GF-D8 (cell line): ENCODE measurements at regions not wholly inside any gene's neighbourhood (a gene's known extent, or its start where the extent isn't known, plus 50 kb on each side); places are given as distances from the start of the nearest gene placed in this dataset.

Experiments used
- DNase-seq: peaks from one replicate; lab custom pipeline; 2025; lab: John Stamatoyannopoulos, UW

GRCh38 chr2:67625178-67625577 lies 228.0 kb downstream of the ETAA1 start:
- no peak for DNase-seq

- DNase-seq, result no peak
Measured at GRCh38 chr2:67625690-67626475, 228.8 kb downstream of the ETAA1 start.

GRCh38 chr2:67626656-67627055 lies 229.5 kb downstream of the ETAA1 start:
- no peak for DNase-seq

GRCh38 chr2:67627456-67628207 lies 230.5 kb downstream of the ETAA1 start:
- no peak for DNase-seq

GRCh38 chr2:67628892-67629291 lies 231.8 kb downstream of the ETAA1 start:
- DNase-seq, result no peak

GRCh38 chr2:67631483-67631882 lies 234.3 kb downstream of the ETAA1 start:
- no peak for DNase-seq

- DNase-seq, result no peak
Measured at GRCh38 chr2:67633212-67633856, 236.2 kb downstream of the ETAA1 start.

GRCh38 chr2:67638146-67638545 lies 241.0 kb downstream of the ETAA1 start:
- DNase-seq, result no peak

- DNase-seq, result no peak
Measured at GRCh38 chr2:67641312-67642045, 244.3 kb downstream of the ETAA1 start.

GRCh38 chr2:67642046-67642382 lies 244.9 kb downstream of the ETAA1 start:
- no peak for DNase-seq

GRCh38 chr2:67642961-67643360 lies 245.8 kb downstream of the ETAA1 start:
- no peak for DNase-seq

GRCh38 chr2:67645280-67646138 lies 248.4 kb downstream of the ETAA1 start:
- no peak for DNase-seq

- no peak for DNase-seq
Measured at GRCh38 chr2:67646714-67647333, 249.7 kb downstream of the ETAA1 start.

GRCh38 chr2:67649331-67650261 lies 252.5 kb downstream of the ETAA1 start:
- DNase-seq, result no peak

GRCh38 chr2:67650291-67651133 lies 253.4 kb downstream of the ETAA1 start:
- no peak for DNase-seq

GRCh38 chr2:67651565-67651964 lies 254.4 kb downstream of the ETAA1 start:
- no peak for DNase-seq

GRCh38 chr2:67652679-67653078 lies 255.5 kb downstream of the ETAA1 start:
- DNase-seq, result no peak

- DNase-seq, result no peak
Measured at GRCh38 chr2:67656875-67657274, 259.7 kb downstream of the ETAA1 start.

GRCh38 chr2:67658820-67659219 lies 261.7 kb downstream of the ETAA1 start:
- no peak for DNase-seq
